Inflammatory macrophage (primary cell): ENCODE measurements at regions not wholly inside any gene's neighbourhood (a gene's known extent, or its start where the extent isn't known, plus 50 kb on each side); places are given as distances from the start of the nearest gene placed in this dataset.
"Not testable (repeated sequence)": the region's sequence is repeated elsewhere in the genome, so short reads cannot be mapped to it uniquely, and the experiment has no call there.

Experiments used
- DNase-seq, 2 donors: peaks; one replicate each; pipeline ENCODE4 v3.0.0-alpha.2; 2020 to 2022

- DNase-seq = no peak
Measured at GRCh38 chr16:25431472-25431871, 173.8 kb upstream of the ZKSCAN2 start.

- DNase-seq = no peak
Measured at GRCh38 chr16:25426829-25427228, 169.2 kb upstream of the ZKSCAN2 start.

GRCh38 chr16:25419681-25420080, 162.0 kb upstream of the ZKSCAN2 start:
- DNase-seq = no peak

GRCh38 chr16:25419153-25419552, 161.5 kb upstream of the ZKSCAN2 start:
- no peak for DNase-seq

GRCh38 chr16:25416002-25416401, 158.4 kb upstream of the ZKSCAN2 start:
- no peak for DNase-seq

GRCh38 chr16:25413975-25414374, 156.3 kb upstream of the ZKSCAN2 start:
- no peak for DNase-seq

GRCh38 chr16:25413133-25413532, 155.5 kb upstream of the ZKSCAN2 start:
- DNase-seq = no peak

GRCh38 chr16:25411396-25412081, 153.9 kb upstream of the ZKSCAN2 start:
- DNase-seq = no peak

GRCh38 chr16:25403852-25404251, 146.2 kb upstream of the ZKSCAN2 start:
- no peak for DNase-seq

GRCh38 chr16:25395528-25395927, 137.9 kb upstream of the ZKSCAN2 start:
- DNase-seq = no peak

GRCh38 chr16:25390761-25391160, 133.1 kb upstream of the ZKSCAN2 start:
- no peak for DNase-seq

- no peak for DNase-seq
Measured at GRCh38 chr16:25374556-25374955, 116.9 kb upstream of the ZKSCAN2 start.

- no peak for DNase-seq
Measured at GRCh38 chr16:25372716-25373115, 115.1 kb upstream of the ZKSCAN2 start.

- DNase-seq = no peak
Measured at GRCh38 chr16:25371342-25371741, 113.7 kb upstream of the ZKSCAN2 start.

GRCh38 chr16:25370541-25370940, 112.9 kb upstream of the ZKSCAN2 start:
- no peak for DNase-seq

- no peak for DNase-seq
Measured at GRCh38 chr16:25367773-25368524, 110.3 kb upstream of the ZKSCAN2 start.

- peak; percentile 27 to 30 for DNase-seq
Measured at GRCh38 chr16:25366078-25366477, 108.4 kb upstream of the ZKSCAN2 start.

- DNase-seq = not testable (repeated sequence)
Measured at GRCh38 chr16:25359516-25359915, 101.9 kb upstream of the ZKSCAN2 start.

- DNase-seq = no peak
Measured at GRCh38 chr16:25344006-25344405, 86.4 kb upstream of the ZKSCAN2 start.

- no peak for DNase-seq
Measured at GRCh38 chr16:25340973-25341372, 83.3 kb upstream of the ZKSCAN2 start.

- DNase-seq = no peak
Measured at GRCh38 chr16:25317732-25318316, 60.2 kb upstream of the ZKSCAN2 start.

- DNase-seq = no peak
Measured at GRCh38 chr16:25311950-25312349, 54.3 kb upstream of the ZKSCAN2 start.

GRCh38 chr16:25311039-25311438, 53.4 kb upstream of the ZKSCAN2 start:
- no peak for DNase-seq
